ENCODE measurements at regions not wholly inside any gene's neighbourhood (a gene's known extent, or its start where the extent isn't known, plus 50 kb on each side); places are given as distances from the start of the nearest gene placed in this dataset.

DNA sequence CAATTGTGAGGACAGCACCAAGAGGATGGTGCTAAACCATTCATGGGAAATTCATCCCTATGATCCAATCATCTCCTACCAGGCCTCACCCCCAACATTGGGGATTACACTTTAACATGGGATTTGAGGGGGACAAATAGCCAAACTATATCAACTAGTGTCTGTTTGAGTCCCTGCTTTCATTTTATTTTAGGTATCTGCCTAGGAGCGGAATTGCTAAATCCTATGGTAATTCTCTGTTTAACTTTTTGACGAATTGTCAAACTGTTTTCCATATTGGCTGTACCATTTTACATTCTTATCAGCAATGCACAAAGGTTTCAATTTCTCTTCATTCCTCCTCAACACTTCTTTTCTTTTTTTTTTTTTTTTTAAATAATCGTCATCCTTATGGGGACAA lies 318.4 kb upstream of the NRP1 start:
- TF ChIP-seq, protein P1, sequence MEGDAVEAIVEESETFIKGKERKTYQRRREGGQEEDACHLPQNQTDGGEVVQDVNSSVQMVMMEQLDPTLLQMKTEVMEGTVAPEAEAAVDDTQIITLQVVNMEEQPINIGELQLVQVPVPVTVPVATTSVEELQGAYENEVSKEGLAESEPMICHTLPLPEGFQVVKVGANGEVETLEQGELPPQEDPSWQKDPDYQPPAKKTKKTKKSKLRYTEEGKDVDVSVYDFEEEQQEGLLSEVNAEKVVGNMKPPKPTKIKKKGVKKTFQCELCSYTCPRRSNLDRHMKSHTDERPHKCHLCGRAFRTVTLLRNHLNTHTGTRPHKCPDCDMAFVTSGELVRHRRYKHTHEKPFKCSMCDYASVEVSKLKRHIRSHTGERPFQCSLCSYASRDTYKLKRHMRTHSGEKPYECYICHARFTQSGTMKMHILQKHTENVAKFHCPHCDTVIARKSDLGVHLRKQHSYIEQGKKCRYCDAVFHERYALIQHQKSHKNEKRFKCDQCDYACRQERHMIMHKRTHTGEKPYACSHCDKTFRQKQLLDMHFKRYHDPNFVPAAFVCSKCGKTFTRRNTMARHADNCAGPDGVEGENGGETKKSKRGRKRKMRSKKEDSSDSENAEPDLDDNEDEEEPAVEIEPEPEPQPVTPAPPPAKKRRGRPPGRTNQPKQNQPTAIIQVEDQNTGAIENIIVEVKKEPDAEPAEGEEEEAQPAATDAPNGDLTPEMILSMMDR (IDR thresholded peaks at IDR 0.05; ENCODE audit: low read depth, low read length, poor library complexity, severe bottlenecking), result no peak
- no peak for TF ChIP-seq EZH2phosphoT487 (IDR thresholded peaks at IDR 0.05; ENCODE audit: borderline replicate concordance, low read length)
